Sigmoid colon (tissue), 4 donors: ENCODE measurements at regions not wholly inside any gene's neighbourhood (a gene's known extent, or its start where the extent isn't known, plus 50 kb on each side); places are given as distances from the start of the nearest gene placed in this dataset.

Experiments
- EP300 ChIP-seq, 4 donors: sonication (generic); formaldehyde crosslinking; IDR thresholded peaks; one replicate each; pipeline ENCODE4 v1.6.1; 2017; ENCODE audit warnings: antibody characterized with exemption in 4 of 4
- POLR2AphosphoS5 ChIP-seq, 4 donors: sonication (generic); formaldehyde crosslinking; IDR thresholded peaks; one replicate each; pipeline ENCODE4 v1.6.1; 2017; ENCODE audit warnings: antibody characterized with exemption in 4 of 4
- TF ChIP-seq, protein P1 (sequence below), 4 experiments: fragments of 450-650 bp in 3 of 4; fragments of 200-600 bp in 1 of 4; IDR thresholded peaks; one replicate each; pipeline ENCODE4 v1.5.1; 2016 to 2019; ENCODE audit warnings: antibody characterized with exemption in 4 of 4, mild to moderate bottlenecking in 3 of 4, moderate library complexity in 2 of 4

- TF ChIP-seq, protein P1, sequence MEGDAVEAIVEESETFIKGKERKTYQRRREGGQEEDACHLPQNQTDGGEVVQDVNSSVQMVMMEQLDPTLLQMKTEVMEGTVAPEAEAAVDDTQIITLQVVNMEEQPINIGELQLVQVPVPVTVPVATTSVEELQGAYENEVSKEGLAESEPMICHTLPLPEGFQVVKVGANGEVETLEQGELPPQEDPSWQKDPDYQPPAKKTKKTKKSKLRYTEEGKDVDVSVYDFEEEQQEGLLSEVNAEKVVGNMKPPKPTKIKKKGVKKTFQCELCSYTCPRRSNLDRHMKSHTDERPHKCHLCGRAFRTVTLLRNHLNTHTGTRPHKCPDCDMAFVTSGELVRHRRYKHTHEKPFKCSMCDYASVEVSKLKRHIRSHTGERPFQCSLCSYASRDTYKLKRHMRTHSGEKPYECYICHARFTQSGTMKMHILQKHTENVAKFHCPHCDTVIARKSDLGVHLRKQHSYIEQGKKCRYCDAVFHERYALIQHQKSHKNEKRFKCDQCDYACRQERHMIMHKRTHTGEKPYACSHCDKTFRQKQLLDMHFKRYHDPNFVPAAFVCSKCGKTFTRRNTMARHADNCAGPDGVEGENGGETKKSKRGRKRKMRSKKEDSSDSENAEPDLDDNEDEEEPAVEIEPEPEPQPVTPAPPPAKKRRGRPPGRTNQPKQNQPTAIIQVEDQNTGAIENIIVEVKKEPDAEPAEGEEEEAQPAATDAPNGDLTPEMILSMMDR (IDR thresholded peaks at IDR 0.05) = no peak
- no peak for TF ChIP-seq POLR2AphosphoS5 (IDR thresholded peaks at IDR 0.05)
- TF ChIP-seq EP300 (IDR thresholded peaks at IDR 0.05) = no peak
Observed at GRCh38 chr18:5825663-5826062, 69.7 kb downstream of the TMEM200C start.
